Erythroblast (primary cell): ENCODE measurements at regions not wholly inside any gene's neighbourhood (a gene's known extent, or its start where the extent isn't known, plus 50 kb on each side); places are given as distances from the start of the nearest gene placed in this dataset.

Experiments used
- GATA1 ChIP-seq: IDR thresholded peaks from 2 replicates; pipeline ENCODE4 v1.6.1; 2011; ENCODE audit warnings: low read depth, mild to moderate bottlenecking, control low read depth, low read length, moderate library complexity
- POLR2A ChIP-seq: IDR thresholded peaks from 2 replicates; pipeline ENCODE4 v1.6.1; 2011; ENCODE audit warnings: mild to moderate bottlenecking, low read length

DNA sequence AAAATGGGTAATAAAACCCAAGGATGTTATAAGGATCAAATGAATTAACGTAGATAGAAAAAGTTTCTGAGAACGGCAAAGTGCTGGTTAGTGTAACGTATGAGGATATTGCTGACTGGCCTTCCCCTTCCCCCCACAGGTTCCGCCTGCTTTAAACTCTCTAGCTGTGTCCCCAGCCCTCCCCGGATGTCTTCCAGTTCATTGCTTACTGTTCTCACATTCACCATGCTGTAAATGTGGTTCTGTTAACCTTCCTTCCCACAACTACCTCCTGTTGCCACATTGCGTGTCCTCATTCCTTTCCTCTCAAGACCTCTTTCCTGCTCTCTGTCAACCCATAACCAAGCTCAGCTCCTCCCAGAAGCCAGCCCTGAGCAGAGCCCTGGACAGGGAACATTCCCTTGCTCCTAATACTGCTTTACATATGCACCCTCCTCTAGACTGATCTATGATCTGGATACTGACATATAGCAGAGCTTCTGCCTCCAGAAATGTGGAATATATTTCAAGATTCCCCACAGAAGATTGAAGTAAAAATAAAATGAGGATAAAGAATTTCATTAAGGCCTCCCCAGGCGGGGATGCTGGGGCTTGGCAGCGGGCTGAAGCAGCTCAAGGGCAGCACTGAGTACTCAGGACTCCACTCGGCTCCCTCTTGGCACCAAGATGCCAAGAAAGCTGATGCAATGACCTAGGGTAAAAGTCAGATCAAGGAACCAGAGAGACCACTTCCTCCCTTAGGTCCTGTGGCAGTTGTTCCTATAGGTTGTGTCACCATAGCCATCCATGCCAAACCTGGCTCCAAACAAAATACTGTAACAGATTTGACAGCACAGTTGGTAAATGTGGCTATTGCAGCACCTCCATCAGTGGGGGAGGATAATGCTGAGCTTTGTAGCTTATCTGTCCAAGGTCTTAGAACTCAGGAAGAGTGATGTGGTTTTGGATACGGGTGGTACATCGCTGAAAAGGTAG, 136.4 kb upstream of the PIK3C3 start:
- no peak for TF ChIP-seq POLR2A
- no peak for TF ChIP-seq GATA1
